ENCODE measurements at regions not wholly inside any gene's neighbourhood (a gene's known extent, or its start where the extent isn't known, plus 50 kb on each side); places are given as distances from the start of the nearest gene placed in this dataset.

GRCh38 chr4:123816462-123816861 lies 419.9 kb downstream of the SPRY1 start:
- TF ChIP-seq CTCF (IDR thresholded peaks at IDR 0.05), result no peak
- no peak for TF ChIP-seq POLR2A (IDR thresholded peaks at IDR 0.05)

Measured in esophagus squamous epithelium (tissue), 4 donors.